DOHH2 (cell line): ENCODE measurements at regions not wholly inside any gene's neighbourhood (a gene's known extent, or its start where the extent isn't known, plus 50 kb on each side); places are given as distances from the start of the nearest gene placed in this dataset.

Source experiments
- EZH2phosphoT487 ChIP-seq: fragments of 200-600 bp; sonication (generic); IDR thresholded peaks from 2 replicates; pipeline ENCODE4 v1.6.1; 2017; ENCODE audit warnings: borderline replicate concordance, mild to moderate bottlenecking, antibody characterized with exemption, low read length, moderate library complexity, mixed read lengths
- TF ChIP-seq, protein P1 (sequence below): fragments of 200-600 bp; sonication (generic); IDR thresholded peaks from one replicate; pipeline ENCODE4 v1.5.1; 2014; ENCODE audit warnings: antibody characterized with exemption, mild to moderate bottlenecking, low read depth, low read length; ENCODE audit not compliant: poor library complexity, severe bottlenecking

DNA sequence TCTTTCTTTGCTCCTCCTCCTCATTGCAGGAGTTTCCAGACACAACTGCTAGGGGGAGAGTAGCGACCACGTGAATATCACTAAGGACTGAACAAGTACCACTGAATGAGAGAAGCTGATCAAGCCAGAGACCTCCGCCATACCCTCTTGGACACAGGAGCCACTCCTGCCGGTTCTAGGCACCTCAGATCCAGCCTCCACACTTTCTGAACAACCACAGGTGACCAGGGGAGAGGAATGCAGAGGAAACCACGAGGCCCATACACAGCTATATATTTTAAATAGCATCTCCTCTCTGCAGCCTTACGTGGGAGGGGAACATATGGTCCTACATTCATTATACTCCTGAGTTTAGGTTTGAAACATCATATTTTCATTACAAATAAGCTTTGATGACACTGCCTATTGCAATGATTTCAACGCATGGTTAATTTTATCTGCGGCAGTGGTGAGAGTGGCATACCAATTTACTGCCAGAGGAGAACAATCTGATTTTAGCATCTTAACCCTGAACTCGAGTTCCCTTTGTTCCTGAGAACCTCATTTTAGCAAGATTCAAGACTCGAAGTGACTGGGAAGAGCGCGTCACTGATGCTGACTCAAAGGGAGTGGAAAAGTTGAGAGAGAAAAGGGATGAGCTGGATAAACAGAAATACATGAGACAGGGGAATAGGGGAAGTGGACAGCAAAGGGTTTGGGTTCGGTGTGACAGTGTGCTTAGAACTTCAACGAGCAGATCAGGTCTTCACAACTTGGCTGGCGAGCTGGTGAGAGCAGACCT, 231.7 kb upstream of the PPARGC1A start:
- TF ChIP-seq, protein P1, sequence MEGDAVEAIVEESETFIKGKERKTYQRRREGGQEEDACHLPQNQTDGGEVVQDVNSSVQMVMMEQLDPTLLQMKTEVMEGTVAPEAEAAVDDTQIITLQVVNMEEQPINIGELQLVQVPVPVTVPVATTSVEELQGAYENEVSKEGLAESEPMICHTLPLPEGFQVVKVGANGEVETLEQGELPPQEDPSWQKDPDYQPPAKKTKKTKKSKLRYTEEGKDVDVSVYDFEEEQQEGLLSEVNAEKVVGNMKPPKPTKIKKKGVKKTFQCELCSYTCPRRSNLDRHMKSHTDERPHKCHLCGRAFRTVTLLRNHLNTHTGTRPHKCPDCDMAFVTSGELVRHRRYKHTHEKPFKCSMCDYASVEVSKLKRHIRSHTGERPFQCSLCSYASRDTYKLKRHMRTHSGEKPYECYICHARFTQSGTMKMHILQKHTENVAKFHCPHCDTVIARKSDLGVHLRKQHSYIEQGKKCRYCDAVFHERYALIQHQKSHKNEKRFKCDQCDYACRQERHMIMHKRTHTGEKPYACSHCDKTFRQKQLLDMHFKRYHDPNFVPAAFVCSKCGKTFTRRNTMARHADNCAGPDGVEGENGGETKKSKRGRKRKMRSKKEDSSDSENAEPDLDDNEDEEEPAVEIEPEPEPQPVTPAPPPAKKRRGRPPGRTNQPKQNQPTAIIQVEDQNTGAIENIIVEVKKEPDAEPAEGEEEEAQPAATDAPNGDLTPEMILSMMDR = no peak
- no peak for TF ChIP-seq EZH2phosphoT487
